PC-3 (cell line): ENCODE measurements at regions not wholly inside any gene's neighbourhood (a gene's known extent, or its start where the extent isn't known, plus 50 kb on each side); places are given as distances from the start of the nearest gene placed in this dataset.

Experiments used
- EZH2 ChIP-seq: fragments of 300-600 bp; sonication (generic); IDR thresholded peaks from one replicate; pipeline ENCODE4 v1.6.1; 2017; ENCODE audit warnings: antibody characterized with exemption, mild to moderate bottlenecking, low read length; ENCODE audit not compliant: unreplicated experiment
- EZH2phosphoT487 ChIP-seq: fragments of 300-600 bp; sonication (generic); IDR thresholded peaks from 2 replicates; pipeline ENCODE4 v1.6.1; 2018; ENCODE audit warnings: mild to moderate bottlenecking, antibody characterized with exemption, low read length, borderline replicate concordance
- TF ChIP-seq, protein P1 (sequence below): fragments of 300-600 bp; sonication (generic); conservative IDR thresholded peaks from 2 replicates; pipeline ENCODE4 v1.5.1; 2017; ENCODE audit warnings: antibody characterized with exemption, low read depth, mild to moderate bottlenecking, low read length

GRCh38 chr1:80767711-80768110 is 1033.0 kb upstream of the ADGRL2 start:
- TF ChIP-seq, protein P1, sequence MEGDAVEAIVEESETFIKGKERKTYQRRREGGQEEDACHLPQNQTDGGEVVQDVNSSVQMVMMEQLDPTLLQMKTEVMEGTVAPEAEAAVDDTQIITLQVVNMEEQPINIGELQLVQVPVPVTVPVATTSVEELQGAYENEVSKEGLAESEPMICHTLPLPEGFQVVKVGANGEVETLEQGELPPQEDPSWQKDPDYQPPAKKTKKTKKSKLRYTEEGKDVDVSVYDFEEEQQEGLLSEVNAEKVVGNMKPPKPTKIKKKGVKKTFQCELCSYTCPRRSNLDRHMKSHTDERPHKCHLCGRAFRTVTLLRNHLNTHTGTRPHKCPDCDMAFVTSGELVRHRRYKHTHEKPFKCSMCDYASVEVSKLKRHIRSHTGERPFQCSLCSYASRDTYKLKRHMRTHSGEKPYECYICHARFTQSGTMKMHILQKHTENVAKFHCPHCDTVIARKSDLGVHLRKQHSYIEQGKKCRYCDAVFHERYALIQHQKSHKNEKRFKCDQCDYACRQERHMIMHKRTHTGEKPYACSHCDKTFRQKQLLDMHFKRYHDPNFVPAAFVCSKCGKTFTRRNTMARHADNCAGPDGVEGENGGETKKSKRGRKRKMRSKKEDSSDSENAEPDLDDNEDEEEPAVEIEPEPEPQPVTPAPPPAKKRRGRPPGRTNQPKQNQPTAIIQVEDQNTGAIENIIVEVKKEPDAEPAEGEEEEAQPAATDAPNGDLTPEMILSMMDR: no peak
- TF ChIP-seq EZH2phosphoT487 (no peak), EZH2 (no peak)
